HepG2 (cell line): ENCODE measurements at regions not wholly inside any gene's neighbourhood (a gene's known extent, or its start where the extent isn't known, plus 50 kb on each side); places are given as distances from the start of the nearest gene placed in this dataset.

ENCODE experiments used
- ATAC-seq: fragments of 200-7000 bp; cut with Tn5 transposase; 3 replicates; pipeline ENCODE4 v1.9.1; 2020; ENCODE audit warnings: mild to moderate bottlenecking, moderate library complexity
- BruUV-seq: library from RNA; stranded (reverse); fragments of 400-500 nt; replicated peaks from 2 replicates; lab custom pipeline; 2021; lab: Mats Ljungman, UMichigan
- CTCF ChIA-PET: fragments of 300-600 bp; formaldehyde crosslinking; extraction: SDS; loops from one replicate; lab custom pipeline; 2021; ENCODE audit warnings: low total read pairs, inconsistent platforms, low intra/inter-chr PET ratio; lab: Yijun Ruan, JAX
- POLR2A ChIA-PET: fragments of 350-600 bp; sonication (Branson Sonifier 250); formaldehyde crosslinking; loops from one replicate; lab custom pipeline; 2020; ENCODE audit warnings: antibody characterized with exemption, inconsistent platforms; lab: Yijun Ruan, JAX
- DNase-seq: peaks from one replicate; pipeline ENCODE4 v3.0.0-alpha.2; 2015; ENCODE audit warnings: low spot score
- FAIRE-seq: peaks from 3 replicates; lab custom pipeline; 2011; peaks lifted over from hg19 to GRCh38; lab: Jason Lieb, UNC
- H2AFZ ChIP-seq: one replicate; pipeline ENCODE4 v1.6.1; 2011; ENCODE audit warnings: low read length, inconsistent platforms
- H3K27ac ChIP-seq: fragments of 300-600 bp; 3 replicates; pipeline ENCODE4 v1.8.0; 2011; ENCODE audit warnings: mixed run types, mild to moderate bottlenecking, mixed read lengths, low read length, inconsistent platforms; ENCODE audit not compliant: insufficient read depth; ENCODE audit errors: extremely low read length
- H3K27me3 ChIP-seq, 2 experiments: fragments of 200-600 bp in 1 of 2; 2 replicates in 1 of 2; 3 replicates in 1 of 2; pipeline versions ENCODE4 v1.6.0 to v1.8.0; 2011; ENCODE audit warnings: low read length in 2 of 2, mild to moderate bottlenecking in 2 of 2, moderate library complexity in 2 of 2, inconsistent platforms in 1 of 2; ENCODE audit not compliant: insufficient read depth in 2 of 2, control insufficient read depth in 1 of 2
- H3K36me3 ChIP-seq, 2 experiments: fragments of 200-600 bp in 1 of 2; replicated peaks in 1 of 2; 2 replicates in 1 of 2; 3 replicates in 1 of 2; pipeline versions ENCODE4 v1.5.1 to v1.8.0; 2011; ENCODE audit warnings: low read length in 2 of 2, inconsistent platforms in 1 of 2; ENCODE audit not compliant: insufficient read depth in 2 of 2, control insufficient read depth in 1 of 2
- H3K4me1 ChIP-seq: 2 replicates; pipeline ENCODE4 v1.5.1; 2012; ENCODE audit warnings: low read length, inconsistent platforms; ENCODE audit not compliant: insufficient read depth
- H3K4me2 ChIP-seq: 2 replicates; pipeline ENCODE4 v1.6.0; 2011; ENCODE audit warnings: low read depth, low read length, inconsistent platforms
- H3K4me3 ChIP-seq, 3 experiments: fragments of 200-600 bp in 1 of 3; sonication (generic), shearing (Covaris generic) in 1 of 3; replicated peaks in 1 of 3; 2 replicates each; pipeline ENCODE4 v1.5.1; 2011 to 2016; ENCODE audit warnings: low read length in 3 of 3, inconsistent platforms in 2 of 3, low read depth in 2 of 3, mild to moderate bottlenecking in 2 of 3, control low read depth in 1 of 3, mixed read lengths in 1 of 3; ENCODE audit not compliant: insufficient read depth in 1 of 3
- H3K79me2 ChIP-seq: one replicate; pipeline ENCODE4 v1.6.1; 2011; ENCODE audit warnings: low read length, inconsistent platforms; ENCODE audit not compliant: insufficient read depth
- H3K9ac ChIP-seq: 2 replicates; pipeline ENCODE4 v1.6.0; 2011; ENCODE audit warnings: mild to moderate bottlenecking, low read depth, low read length, inconsistent platforms; ENCODE audit not compliant: insufficient read depth
- H3K9me3 ChIP-seq: 2 replicates; pipeline ENCODE4 v1.5.1; 2012; ENCODE audit warnings: mild to moderate bottlenecking, low read length
- H4K20me1 ChIP-seq: 2 replicates; pipeline ENCODE4 v1.6.0; 2011; ENCODE audit warnings: inconsistent platforms, mild to moderate bottlenecking, low read length, moderate library complexity; ENCODE audit not compliant: insufficient read depth
- CREM ChIP-seq, 2 experiments: sonication (generic) in 1 of 2; formaldehyde crosslinking in 1 of 2; IDR thresholded peaks; 2 replicates each; pipeline versions ENCODE4 v1.4.0 to v1.6.1; 2016 to 2020; ENCODE audit warnings: antibody characterized with exemption in 1 of 2, mild to moderate bottlenecking in 1 of 2, missing genetic modification reagents in 1 of 2
- HNRNPK ChIP-seq: fragments of 200-400 bp; formaldehyde crosslinking; IDR thresholded peaks from 2 replicates; pipeline ENCODE4 v1.6.1; 2018; ENCODE audit warnings: low read length, low read depth, moderate library complexity, mild to moderate bottlenecking; ENCODE audit not compliant: poor library complexity, severe bottlenecking
- KLF16 ChIP-seq, 2 experiments: sonication (generic) in 1 of 2; formaldehyde crosslinking in 1 of 2; IDR thresholded peaks; 2 replicates each; pipeline versions ENCODE4 v1.6.1 to v1.8.0; 2016 to 2023; ENCODE audit warnings: missing genetic modification reagents in 2 of 2, missing compliant biosample characterization in 1 of 2
- MTA1 ChIP-seq: sonication (generic); formaldehyde crosslinking; IDR thresholded peaks from 2 replicates; pipeline ENCODE4 v1.4.0; 2020; ENCODE audit warnings: missing genetic modification reagents, mild to moderate bottlenecking, borderline replicate concordance
- NFE2L2 ChIP-seq: fragments of 150-350 bp; IDR thresholded peaks from 2 replicates; pipeline ENCODE4 v1.6.1; 2014; ENCODE audit warnings: low read length
- NR2F2 ChIP-seq: IDR thresholded peaks from 2 replicates; pipeline ENCODE4 v1.6.1; 2012; ENCODE audit warnings: low read depth, inconsistent platforms, borderline replicate concordance
- RBM22 ChIP-seq: fragments of 200-400 bp; formaldehyde crosslinking; optimal IDR thresholded peaks from 2 replicates; pipeline ENCODE3; 2017; ENCODE audit warnings: mild to moderate bottlenecking, low read length, moderate library complexity
- SMAD9 ChIP-seq: sonication (generic); formaldehyde crosslinking; IDR thresholded peaks from 2 replicates; pipeline ENCODE4 v1.5.1; 2020; ENCODE audit warnings: mild to moderate bottlenecking, missing genetic modification reagents
- SP5 ChIP-seq: IDR thresholded peaks from 2 replicates; pipeline ENCODE4 v1.6.1; 2016; ENCODE audit warnings: low read depth, borderline replicate concordance
- SRSF1 ChIP-seq: fragments of 200-400 bp; formaldehyde crosslinking; optimal IDR thresholded peaks from 2 replicates; pipeline ENCODE3; 2017; ENCODE audit warnings: mild to moderate bottlenecking, low read depth, low read length, moderate library complexity
- ZNF776 ChIP-seq: sonication (generic); formaldehyde crosslinking; IDR thresholded peaks from 2 replicates; pipeline ENCODE4 v1.4.0; 2020; ENCODE audit warnings: mild to moderate bottlenecking, missing genetic modification reagents
- ZNF839 ChIP-seq: sonication (generic); formaldehyde crosslinking; IDR thresholded peaks from 2 replicates; pipeline ENCODE4 v1.4.0; 2020; ENCODE audit warnings: missing genetic modification reagents, mild to moderate bottlenecking, borderline replicate concordance
- WGBS: methylation state at CpG from one replicate; pipeline ENCODE4 v1.1.6; 2017; ENCODE audit warnings: low lambda C conversion rate; 5-methylcytosine and 5-hydroxymethylcytosine counted together
- in situ Hi-C: cut with HindIII; loops from 2 replicates; pipeline ENCODE4 v1.10.0; 2017; ENCODE audit warnings: low pct_unique_long_range_greater_than_20kb; ENCODE audit not compliant: extremely low pct_ligation_motif_present
- intact Hi-C: fragments of 100-400 bp; cut with micrococcal nuclease; formaldehyde crosslinking; loops from one replicate; pipeline ENCODE4 v1.10.0; 2022; ENCODE audit not compliant: unreplicated experiment
- TF ChIP-seq, protein P1 (sequence below), 2 experiments: sonication (generic) in 1 of 2; formaldehyde crosslinking in 1 of 2; IDR thresholded peaks; 2 replicates each; pipeline versions ENCODE4 v1.4.0 to v1.6.1; 2016 to 2020; ENCODE audit warnings: borderline replicate concordance in 1 of 2, low read depth in 1 of 2, mild to moderate bottlenecking in 1 of 2, missing genetic modification reagents in 1 of 2
- TF ChIP-seq, protein P2 (sequence below): sonication (generic); formaldehyde crosslinking; IDR thresholded peaks from 2 replicates; pipeline ENCODE4 v1.4.0; 2020; ENCODE audit warnings: missing genetic modification reagents

DNA sequence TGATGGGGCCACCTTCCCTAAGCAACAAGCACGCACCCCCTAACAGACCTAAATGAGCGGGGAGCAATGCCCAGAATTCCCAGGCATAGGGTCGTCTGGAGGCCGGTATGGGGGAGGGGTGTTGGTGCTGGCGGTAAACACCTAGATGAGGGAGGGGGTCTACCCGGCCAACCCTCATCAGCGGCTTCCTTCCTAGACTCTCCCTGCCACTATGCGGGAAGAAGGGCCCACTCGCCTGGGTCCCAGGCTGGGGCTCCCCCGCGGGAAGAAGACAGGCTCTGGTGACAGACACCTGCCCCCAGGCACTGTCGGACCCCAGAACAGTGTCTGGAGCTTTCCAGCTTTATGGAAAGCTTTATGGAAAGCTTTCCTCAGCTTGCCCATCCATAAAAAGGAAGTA, 519.0 kb upstream of the SEMA6A start (continued):
- TF ChIP-seq, protein P1, sequence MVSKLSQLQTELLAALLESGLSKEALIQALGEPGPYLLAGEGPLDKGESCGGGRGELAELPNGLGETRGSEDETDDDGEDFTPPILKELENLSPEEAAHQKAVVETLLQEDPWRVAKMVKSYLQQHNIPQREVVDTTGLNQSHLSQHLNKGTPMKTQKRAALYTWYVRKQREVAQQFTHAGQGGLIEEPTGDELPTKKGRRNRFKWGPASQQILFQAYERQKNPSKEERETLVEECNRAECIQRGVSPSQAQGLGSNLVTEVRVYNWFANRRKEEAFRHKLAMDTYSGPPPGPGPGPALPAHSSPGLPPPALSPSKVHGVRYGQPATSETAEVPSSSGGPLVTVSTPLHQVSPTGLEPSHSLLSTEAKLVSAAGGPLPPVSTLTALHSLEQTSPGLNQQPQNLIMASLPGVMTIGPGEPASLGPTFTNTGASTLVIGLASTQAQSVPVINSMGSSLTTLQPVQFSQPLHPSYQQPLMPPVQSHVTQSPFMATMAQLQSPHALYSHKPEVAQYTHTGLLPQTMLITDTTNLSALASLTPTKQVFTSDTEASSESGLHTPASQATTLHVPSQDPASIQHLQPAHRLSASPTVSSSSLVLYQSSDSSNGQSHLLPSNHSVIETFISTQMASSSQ (IDR thresholded peaks at IDR 0.05; ENCODE audit: low read depth) = no peak
- TF ChIP-seq, protein P1 (CRISPR knock-in tag; IDR thresholded peaks at IDR 0.05; ENCODE audit: borderline replicate concordance) = no peak
- TF ChIP-seq HNRNPK = no peak
- TF ChIP-seq SRSF1 = no peak
- TF ChIP-seq SMAD9 (CRISPR knock-in tag) = no peak
- TF ChIP-seq ZNF839 = no peak
- no peak for TF ChIP-seq RBM22

DNA sequence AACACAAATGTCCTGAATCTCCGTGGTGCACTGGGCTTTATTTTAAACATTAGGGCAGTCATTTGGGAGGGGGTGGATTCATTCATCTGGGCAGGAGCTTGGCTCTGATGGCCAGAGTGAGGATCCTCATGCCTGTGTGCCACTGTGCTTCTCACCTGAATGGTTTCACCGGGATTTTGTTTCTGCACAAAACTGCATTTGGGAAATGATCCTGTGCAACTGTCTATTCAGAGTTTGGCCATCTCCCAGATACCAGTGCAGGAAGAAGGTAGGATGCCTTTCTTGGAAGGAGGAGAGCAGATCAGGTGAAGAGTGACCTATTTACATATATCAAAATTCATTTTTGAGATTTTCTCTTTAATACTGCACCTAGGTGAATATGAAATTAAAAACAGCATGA, 514.4 kb upstream of the SEMA6A start:
- intact Hi-C loops (no loop called here), in situ Hi-C loops (no loop called here)
- 9% methylated on average over 2 of the region's 2 CpGs for WGBS
- Histone ChIP-seq H3K4me3 (no peak overlapping the region), H2AFZ (no peak overlapping the region), H4K20me1 (no peaks in the 10 kb centered on the region), H3K27ac (no peak overlapping the region), H3K4me1 (no peaks in the 10 kb centered on the region), H3K79me2 (no peaks in the 10 kb centered on the region), H3K36me3 (no peaks in the 10 kb centered on the region), H3K27me3 (no peaks in the 10 kb centered on the region), H3K9ac (no peak overlapping the region), H3K9me3 (no peaks in the 10 kb centered on the region), H3K4me2 (no peak overlapping the region)
- CTCF ChIA-PET = no interaction called here
- BruUV-seq = no TSS peak
- DNase-seq (no peak), FAIRE-seq (no peak), ATAC-seq (no peak)
- POLR2A ChIA-PET = no interaction called here
- TF ChIP-seq ZNF776 (CRISPR knock-in tag) (no peak), CREM (IDR thresholded peaks at IDR 0.05) (no peak), CREM (CRISPR knock-in tag; IDR thresholded peaks at IDR 0.05) (no peak), KLF16 (CRISPR knock-in tag; IDR thresholded peaks at IDR 0.05) (no peak), SP5 (CRISPR knock-in tag) (no peak), NFE2L2 (no peak), MTA1 (CRISPR knock-in tag) (no peak), NR2F2 (no peak)
- TF ChIP-seq, protein P2, sequence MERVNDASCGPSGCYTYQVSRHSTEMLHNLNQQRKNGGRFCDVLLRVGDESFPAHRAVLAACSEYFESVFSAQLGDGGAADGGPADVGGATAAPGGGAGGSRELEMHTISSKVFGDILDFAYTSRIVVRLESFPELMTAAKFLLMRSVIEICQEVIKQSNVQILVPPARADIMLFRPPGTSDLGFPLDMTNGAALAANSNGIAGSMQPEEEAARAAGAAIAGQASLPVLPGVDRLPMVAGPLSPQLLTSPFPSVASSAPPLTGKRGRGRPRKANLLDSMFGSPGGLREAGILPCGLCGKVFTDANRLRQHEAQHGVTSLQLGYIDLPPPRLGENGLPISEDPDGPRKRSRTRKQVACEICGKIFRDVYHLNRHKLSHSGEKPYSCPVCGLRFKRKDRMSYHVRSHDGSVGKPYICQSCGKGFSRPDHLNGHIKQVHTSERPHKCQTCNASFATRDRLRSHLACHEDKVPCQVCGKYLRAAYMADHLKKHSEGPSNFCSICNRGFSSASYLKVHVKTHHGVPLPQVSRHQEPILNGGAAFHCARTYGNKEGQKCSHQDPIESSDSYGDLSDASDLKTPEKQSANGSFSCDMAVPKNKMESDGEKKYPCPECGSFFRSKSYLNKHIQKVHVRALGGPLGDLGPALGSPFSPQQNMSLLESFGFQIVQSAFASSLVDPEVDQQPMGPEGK (CRISPR knock-in tag) = no peak
